ENCODE measurements at regions not wholly inside any gene's neighbourhood (a gene's known extent, or its start where the extent isn't known, plus 50 kb on each side); places are given as distances from the start of the nearest gene placed in this dataset.
"Not testable (repeated sequence)": the region's sequence is repeated elsewhere in the genome, so short reads cannot be mapped to it uniquely, and the experiment has no call there.

DNA sequence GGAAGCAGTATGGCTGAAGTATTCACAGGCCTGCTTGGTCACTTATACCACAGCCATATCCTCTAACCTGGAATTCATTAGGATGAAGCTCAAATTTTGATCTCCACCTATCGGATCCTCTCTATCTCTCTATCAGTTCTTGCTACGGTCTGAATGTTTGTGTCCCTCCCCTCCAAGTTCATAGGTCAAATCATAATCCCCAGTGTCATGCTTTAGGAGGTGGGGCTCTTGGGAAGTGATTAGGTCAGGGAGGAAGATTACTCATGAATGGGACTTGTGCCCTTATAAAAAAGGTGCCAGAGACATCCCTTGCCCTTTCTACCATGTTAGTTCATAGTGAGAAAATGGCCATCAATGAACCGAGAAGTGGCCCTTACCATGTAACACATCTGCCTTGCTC lies 190.8 kb upstream of the MYLIP start:
- intact Hi-C loops (cut with micrococcal nuclease) = no loop called here

DNA sequence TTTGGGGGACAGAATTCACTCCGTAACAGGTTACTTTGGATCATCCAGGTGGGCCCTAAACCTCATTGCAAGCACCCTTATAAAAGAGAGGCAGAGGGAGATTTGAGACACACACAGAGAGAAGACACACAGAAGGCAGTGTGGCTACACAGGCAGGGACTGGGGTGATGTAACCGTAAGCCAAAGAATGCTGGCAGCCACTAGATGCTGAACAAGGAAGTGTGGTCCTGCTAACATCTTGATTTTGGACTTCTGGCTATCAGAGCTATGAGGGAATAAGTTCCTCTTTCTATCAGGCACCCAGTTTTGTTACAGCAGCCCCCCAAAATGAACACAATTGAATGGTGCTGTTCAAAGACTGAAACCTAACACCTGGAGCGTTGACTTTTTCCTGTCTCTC lies 191.3 kb upstream of the MYLIP start:
- intact Hi-C loops (cut with micrococcal nuclease) = no loop called here
- no peak overlapping the region for H3K27ac Mint-ChIP-seq
- H3K4me1 Mint-ChIP-seq (ENCODE audit: low read depth) = no peaks in the 10 kb centered on the region
- H3K27me3 Mint-ChIP-seq (ENCODE audit: insufficient read depth) = peaks cover 2% of the 10 kb centered on the region
- no peak overlapping the region for H3K4me3 Mint-ChIP-seq
- no peaks in the 10 kb centered on the region for H3K36me3 Mint-ChIP-seq (ENCODE audit: low read depth)
- no peak for DNase-seq (ENCODE audit: low spot score)
- peaks cover 6% of the 10 kb centered on the region for H3K9me3 Mint-ChIP-seq

More for the DNA sequence above, 190.8 kb upstream of the MYLIP start:
- no peak for DNase-seq (ENCODE audit: low spot score)
- Mint-ChIP-seq H3K4me1 (ENCODE audit: low read depth) (no peaks in the 10 kb centered on the region), H3K9me3 (peaks cover 6% of the 10 kb centered on the region), H3K27me3 (ENCODE audit: insufficient read depth) (peaks cover 3% of the 10 kb centered on the region), H3K4me3 (no peak overlapping the region), H3K36me3 (ENCODE audit: low read depth) (no peaks in the 10 kb centered on the region), H3K27ac (no peak overlapping the region)

- peaks cover 2% of the 10 kb centered on the region for H3K27me3 Mint-ChIP-seq (ENCODE audit: insufficient read depth)
- no peak for DNase-seq (ENCODE audit: low spot score)
- H3K4me1 Mint-ChIP-seq (ENCODE audit: low read depth) = no peaks in the 10 kb centered on the region
- intact Hi-C loops (cut with micrococcal nuclease) = no loop called here
- peaks cover 7% of the 10 kb centered on the region for H3K9me3 Mint-ChIP-seq
- H3K27ac Mint-ChIP-seq = no peak overlapping the region
- H3K4me3 Mint-ChIP-seq = no peak overlapping the region
- no peaks in the 10 kb centered on the region for H3K36me3 Mint-ChIP-seq (ENCODE audit: low read depth)
Observed at GRCh38 chr6:15936503-15936902, 192.4 kb upstream of the MYLIP start.

DNA sequence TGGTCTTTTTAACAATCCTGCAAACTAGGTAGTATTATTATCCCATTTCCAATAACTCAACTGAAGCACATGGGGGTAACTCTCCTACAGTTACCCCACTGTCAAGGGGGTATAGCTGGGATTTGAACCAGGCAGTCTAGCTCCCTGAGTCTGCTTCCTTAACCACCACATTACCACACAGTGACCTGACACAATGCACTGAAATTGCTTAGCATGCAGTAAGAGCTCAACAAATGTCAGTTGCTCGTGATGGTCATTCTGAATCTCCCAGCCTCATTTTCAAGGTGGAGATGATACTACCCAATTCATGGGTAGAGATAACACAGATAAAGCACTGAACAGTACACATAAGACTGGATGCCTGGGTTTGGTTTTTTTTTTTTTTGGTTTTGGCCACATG lies 193.2 kb upstream of the MYLIP start:
- Mint-ChIP-seq H3K27me3 (ENCODE audit: insufficient read depth) (peaks cover 2% of the 10 kb centered on the region), H3K36me3 (ENCODE audit: low read depth) (no peaks in the 10 kb centered on the region), H3K9me3 (peaks cover 15% of the 10 kb centered on the region), H3K27ac (no peak overlapping the region), H3K4me3 (no peak overlapping the region), H3K4me1 (ENCODE audit: low read depth) (no peaks in the 10 kb centered on the region)
- no peak for DNase-seq (ENCODE audit: low spot score)
- intact Hi-C loops (cut with micrococcal nuclease) = no loop called here

GRCh38 chr6:15931697-15932096 lies 197.2 kb upstream of the MYLIP start:
- H3K4me3 Mint-ChIP-seq; intact Hi-C loops (cut with micrococcal nuclease); H3K4me1 Mint-ChIP-seq (ENCODE audit: low read depth); H3K27me3 Mint-ChIP-seq (ENCODE audit: insufficient read depth); H3K36me3 Mint-ChIP-seq (ENCODE audit: low read depth); DNase-seq (ENCODE audit: low spot score); H3K27ac Mint-ChIP-seq: not testable (repeated sequence)
- H3K9me3 Mint-ChIP-seq = peaks cover 26% of the 10 kb centered on the region

DNA sequence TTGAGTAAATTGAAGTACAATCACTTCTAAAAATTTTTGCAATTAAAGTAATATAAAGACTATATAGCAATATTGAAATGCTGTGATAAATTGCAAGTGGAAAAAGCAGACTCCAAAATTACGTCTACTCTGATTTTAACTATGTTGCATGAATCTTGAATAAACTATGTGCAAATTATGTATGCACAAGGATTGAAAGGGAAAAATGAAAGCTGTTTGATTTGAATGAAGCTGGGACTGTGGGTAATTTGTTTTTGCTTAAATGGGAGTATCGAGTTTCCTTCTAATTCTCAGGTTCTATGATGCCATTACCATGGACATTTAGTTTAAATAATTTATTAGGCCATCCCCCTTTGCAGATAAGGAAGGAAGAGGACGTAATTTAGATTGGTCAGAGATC lies 198.7 kb upstream of the MYLIP start:
- no peaks in the 10 kb centered on the region for H3K4me1 Mint-ChIP-seq (ENCODE audit: low read depth)
- intact Hi-C loops (cut with micrococcal nuclease) = no loop called here
- peaks cover 5% of the 10 kb centered on the region for H3K27me3 Mint-ChIP-seq (ENCODE audit: insufficient read depth)
- no peak overlapping the region for H3K4me3 Mint-ChIP-seq
- no peaks in the 10 kb centered on the region for H3K36me3 Mint-ChIP-seq (ENCODE audit: low read depth)
- DNase-seq (ENCODE audit: low spot score) = no peak
- H3K9me3 Mint-ChIP-seq = peaks cover 32% of the 10 kb centered on the region
- H3K27ac Mint-ChIP-seq = no peak overlapping the region

GRCh38 chr6:15929685-15930084 lies 199.2 kb upstream of the MYLIP start:
- Mint-ChIP-seq H3K9me3 (peaks cover 32% of the 10 kb centered on the region), H3K27ac (no peak overlapping the region), H3K4me1 (ENCODE audit: low read depth) (no peaks in the 10 kb centered on the region), H3K4me3 (no peak overlapping the region), H3K36me3 (ENCODE audit: low read depth) (no peaks in the 10 kb centered on the region), H3K27me3 (ENCODE audit: insufficient read depth) (peaks cover 4% of the 10 kb centered on the region)
- intact Hi-C loops (cut with micrococcal nuclease) = no loop called here
- DNase-seq (ENCODE audit: low spot score) = no peak

DNA sequence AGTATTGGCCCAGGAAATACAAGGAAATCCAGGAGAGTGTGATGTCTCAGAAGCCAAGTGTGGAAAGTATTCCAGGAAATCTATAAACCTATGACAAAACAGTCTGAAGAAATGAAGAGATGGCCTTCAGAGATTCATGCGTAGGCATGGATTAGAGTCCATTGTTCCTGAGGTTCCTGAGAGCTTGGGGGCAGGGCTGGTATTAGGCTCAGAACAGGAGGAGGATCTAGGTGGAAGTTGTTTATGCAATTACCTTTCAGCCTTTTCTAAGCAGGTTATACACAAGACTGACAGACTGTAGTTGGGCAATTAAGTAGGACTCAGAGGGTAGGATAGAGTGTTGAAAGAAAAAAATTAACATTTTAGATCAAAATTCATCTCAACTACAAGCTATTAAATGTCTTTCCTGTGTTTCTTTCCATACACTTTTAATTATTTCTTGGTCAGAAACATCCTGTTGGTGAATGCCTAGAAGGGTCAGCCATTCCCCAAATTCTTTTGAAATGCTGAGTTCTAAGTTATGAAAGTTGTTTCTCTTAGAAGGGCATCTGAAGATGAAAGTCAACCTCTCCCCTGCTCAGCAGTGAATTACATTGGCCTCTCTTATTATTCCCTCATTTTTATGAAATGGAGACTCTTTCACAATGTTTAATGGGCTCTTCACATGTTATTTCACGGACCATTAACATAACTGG lies 201.2 kb upstream of the MYLIP start:
- Mint-ChIP-seq H3K4me1 (ENCODE audit: low read depth) (no peaks in the 10 kb centered on the region), H3K27me3 (ENCODE audit: insufficient read depth) (peaks cover 4% of the 10 kb centered on the region), H3K9me3 (peaks cover 35% of the 10 kb centered on the region), H3K36me3 (ENCODE audit: low read depth) (peaks cover 2% of the 10 kb centered on the region), H3K27ac (no peak overlapping the region), H3K4me3 (no peak overlapping the region)
- intact Hi-C loops (cut with micrococcal nuclease) = no loop called here
- DNase-seq (ENCODE audit: low spot score) = no peak

DNA sequence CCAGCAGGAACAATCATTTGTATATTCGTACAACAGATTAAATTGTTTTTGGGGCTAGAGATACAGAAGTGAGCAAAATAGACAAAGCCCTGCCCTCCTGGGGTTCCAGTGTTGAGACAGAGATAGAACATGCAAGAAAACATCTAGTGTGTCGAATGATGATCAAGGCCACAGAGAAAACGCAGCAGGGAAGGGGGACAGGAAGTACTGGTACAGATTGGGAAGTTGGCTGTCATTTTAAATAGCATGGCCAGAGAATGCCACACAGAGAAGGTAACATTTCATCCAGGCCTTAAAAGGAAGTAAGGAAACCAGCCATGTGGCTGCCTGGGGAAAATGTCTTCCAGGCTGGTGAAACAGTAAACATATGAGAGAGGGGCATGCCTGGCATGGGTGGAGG lies 202.6 kb upstream of the MYLIP start:
- Mint-ChIP-seq H3K4me3 (no peak overlapping the region), H3K27ac (no peak overlapping the region), H3K4me1 (ENCODE audit: low read depth) (no peaks in the 10 kb centered on the region), H3K27me3 (ENCODE audit: insufficient read depth) (peaks cover 4% of the 10 kb centered on the region), H3K9me3 (peaks cover 32% of the 10 kb centered on the region), H3K36me3 (ENCODE audit: low read depth) (peaks cover 2% of the 10 kb centered on the region)
- DNase-seq (ENCODE audit: low spot score) = no peak
- intact Hi-C loops (cut with micrococcal nuclease) = no loop called here

DNA sequence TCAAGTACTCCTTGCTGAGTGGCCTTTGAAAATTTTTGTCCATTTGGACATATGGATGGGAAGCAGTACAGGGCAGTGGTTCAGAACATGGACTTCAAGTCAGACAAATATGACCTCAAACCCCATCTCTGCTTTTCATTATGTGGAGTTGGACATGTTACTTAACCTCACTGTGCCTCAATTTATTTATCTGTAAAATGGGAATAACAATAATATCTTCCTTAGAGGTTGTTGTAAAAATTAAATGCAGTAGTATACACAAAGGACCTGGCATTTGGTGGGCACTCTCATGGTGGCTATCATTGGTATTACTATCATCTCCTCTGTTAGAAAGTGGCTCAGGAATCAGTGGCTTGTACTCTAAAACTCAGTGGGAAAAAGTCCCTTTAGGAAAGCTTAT lies 204.0 kb upstream of the MYLIP start:
- intact Hi-C loops (cut with micrococcal nuclease) = no loop called here
- H3K36me3 Mint-ChIP-seq (ENCODE audit: low read depth) = peaks cover 2% of the 10 kb centered on the region
- H3K9me3 Mint-ChIP-seq = peaks cover 20% of the 10 kb centered on the region
- H3K4me1 Mint-ChIP-seq (ENCODE audit: low read depth) = no peaks in the 10 kb centered on the region
- DNase-seq (ENCODE audit: low spot score) = no peak
- H3K27me3 Mint-ChIP-seq (ENCODE audit: insufficient read depth) = peaks cover 4% of the 10 kb centered on the region
- no peak overlapping the region for H3K4me3 Mint-ChIP-seq
- H3K27ac Mint-ChIP-seq = no peak overlapping the region

DNA sequence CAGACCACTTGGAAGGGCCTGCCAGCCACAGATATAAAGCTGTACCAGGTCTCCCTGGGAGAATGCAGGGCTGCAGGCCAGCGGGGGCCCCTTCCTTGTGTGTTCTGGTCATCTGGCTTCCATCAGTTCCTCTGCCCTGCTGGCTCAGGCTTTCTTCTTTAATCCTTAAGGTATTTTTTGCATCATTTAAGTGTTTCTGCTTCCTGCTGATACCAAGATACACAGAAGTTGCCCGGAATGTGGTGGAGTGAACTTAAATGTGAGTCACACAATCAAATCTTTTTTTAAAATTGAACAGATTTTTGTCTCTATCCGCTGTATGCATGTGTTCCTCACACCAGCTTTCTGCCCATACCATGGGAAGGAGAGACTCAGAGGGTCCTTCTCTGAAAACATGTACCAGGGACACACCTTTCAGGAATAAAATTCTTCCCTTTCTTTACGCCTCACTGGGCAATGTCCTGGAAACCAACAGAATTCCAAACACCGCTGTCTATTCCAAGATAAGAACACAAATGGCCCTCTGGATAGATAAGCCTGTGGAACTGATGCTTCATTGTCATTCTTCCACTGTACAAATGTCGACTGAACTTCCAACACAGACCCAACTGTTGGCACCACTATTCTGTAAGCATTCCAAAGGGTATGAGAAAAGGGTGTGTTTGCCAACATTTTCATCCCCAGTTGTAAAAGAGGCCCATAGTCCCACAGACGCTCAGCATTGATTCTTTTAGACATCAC lies 206.2 kb upstream of the MYLIP start:
- Mint-ChIP-seq H3K36me3 (ENCODE audit: low read depth) (peaks cover 2% of the 10 kb centered on the region), H3K9me3 (peaks cover 9% of the 10 kb centered on the region), H3K4me1 (ENCODE audit: low read depth) (no peaks in the 10 kb centered on the region), H3K4me3 (no peak overlapping the region), H3K27me3 (ENCODE audit: insufficient read depth) (peaks cover 4% of the 10 kb centered on the region), H3K27ac (no peak overlapping the region)
- DNase-seq (ENCODE audit: low spot score) = no peak
- intact Hi-C loops (cut with micrococcal nuclease) = no loop called here

GRCh38 chr6:15921243-15921642 lies 207.6 kb upstream of the MYLIP start:
- DNase-seq (ENCODE audit: low spot score) = no peak
- Mint-ChIP-seq H3K27me3 (ENCODE audit: insufficient read depth) (no peaks in the 10 kb centered on the region), H3K36me3 (ENCODE audit: low read depth) (peaks cover 2% of the 10 kb centered on the region), H3K9me3 (peaks cover 7% of the 10 kb centered on the region), H3K27ac (no peak overlapping the region), H3K4me3 (no peak overlapping the region), H3K4me1 (ENCODE audit: low read depth) (no peaks in the 10 kb centered on the region)
- intact Hi-C loops (cut with micrococcal nuclease) = no loop called here

DNA sequence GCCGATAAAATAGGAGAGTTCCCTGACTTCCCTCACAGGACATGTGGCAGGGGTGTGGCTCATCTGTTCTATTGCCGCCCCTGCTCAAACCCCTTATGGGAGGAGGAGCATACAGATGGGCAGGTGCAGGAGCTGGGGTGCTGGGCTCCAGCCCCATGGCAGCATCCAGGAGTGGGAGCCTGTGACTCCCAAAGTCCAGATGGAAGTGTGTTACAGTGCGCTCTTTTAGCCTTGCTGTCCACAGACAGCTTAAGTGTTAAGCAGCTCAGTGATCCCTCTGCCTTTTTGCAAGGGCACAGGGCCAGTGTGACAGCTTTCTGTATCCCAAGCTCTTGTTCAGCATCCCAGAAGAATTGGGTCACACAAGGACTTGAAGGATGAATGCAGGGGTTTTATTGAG lies 212.3 kb upstream of the MYLIP start:
- H3K27ac Mint-ChIP-seq = no peak overlapping the region
- intact Hi-C loops (cut with micrococcal nuclease) = no loop called here
- H3K9me3 Mint-ChIP-seq = no peaks in the 10 kb centered on the region
- no peaks in the 10 kb centered on the region for H3K36me3 Mint-ChIP-seq (ENCODE audit: low read depth)
- H3K4me3 Mint-ChIP-seq = no peak overlapping the region
- H3K4me1 Mint-ChIP-seq (ENCODE audit: low read depth) = peaks cover 12% of the 10 kb centered on the region
- no peaks in the 10 kb centered on the region for H3K27me3 Mint-ChIP-seq (ENCODE audit: insufficient read depth)
- DNase-seq (ENCODE audit: low spot score) = no peak

Data from activated T-helper 1 cell treated with anti-CD3 and anti-CD28 coated beads, Interleukin-12 subunit alpha, Interleukin-12 subunit beta, Interleukin-2, Interleukin-4 antibody, amounts not matched to agents 30 ng/mL and 10 ng/mL and 1 ng/mL, durations not matched to agents 14 hours and 24 hours and 36 hours (primary cell).